Activated CD4-positive, alpha-beta memory T cell treated with anti-CD3 and anti-CD28 coated beads for 36 hours (primary cell): ENCODE measurements at regions not wholly inside any gene's neighbourhood (a gene's known extent, or its start where the extent isn't known, plus 50 kb on each side); places are given as distances from the start of the nearest gene placed in this dataset.
"Not testable (repeated sequence)": the region's sequence is repeated elsewhere in the genome, so short reads cannot be mapped to it uniquely, and the experiment has no call there.

Source experiments
- CTCF ChIA-PET: fragments of 350-600 bp; sonication (Branson Sonifier 250); formaldehyde crosslinking; loops from one replicate; lab custom pipeline; 2021; ENCODE audit warnings: antibody characterized with exemption, inconsistent platforms; lab: Charles Lee
- POLR2A ChIA-PET: fragments of 350-600 bp; sonication (Branson Sonifier 250); formaldehyde crosslinking; loops from one replicate; lab custom pipeline; 2021; ENCODE audit warnings: antibody characterized with exemption; lab: Charles Lee
- DNase-seq: peaks from one replicate; pipeline ENCODE4 v3.0.0-alpha.2; 2020
- H3K27ac Mint-ChIP-seq: one replicate; pipeline ENCODE4 v1.8.0; 2021; ENCODE audit warnings: mixed read lengths
- H3K27me3 Mint-ChIP-seq: one replicate; pipeline ENCODE4 v1.8.0; 2021; ENCODE audit warnings: mixed read lengths
- H3K36me3 Mint-ChIP-seq: one replicate; pipeline ENCODE4 v1.8.0; 2021; ENCODE audit warnings: mixed read lengths
- H3K4me1 Mint-ChIP-seq: one replicate; pipeline ENCODE4 v1.8.0; 2021; ENCODE audit warnings: low read depth, mixed read lengths
- H3K4me3 Mint-ChIP-seq: one replicate; pipeline ENCODE4 v1.8.0; 2021; ENCODE audit warnings: mild to moderate bottlenecking, mixed read lengths
- H3K9me3 Mint-ChIP-seq: one replicate; pipeline ENCODE4 v1.8.0; 2021; ENCODE audit warnings: mixed read lengths
- intact Hi-C: fragments of 100-400 bp; cut with micrococcal nuclease; formaldehyde crosslinking; loops from one replicate; pipeline ENCODE4 v1.15.1; 2023

GRCh38 chr17:16866841-16867240 lies 105.1 kb downstream of the TNFRSF13B start:
- intact Hi-C loops, H3K4me3 Mint-ChIP-seq: not testable (repeated sequence)

DNA sequence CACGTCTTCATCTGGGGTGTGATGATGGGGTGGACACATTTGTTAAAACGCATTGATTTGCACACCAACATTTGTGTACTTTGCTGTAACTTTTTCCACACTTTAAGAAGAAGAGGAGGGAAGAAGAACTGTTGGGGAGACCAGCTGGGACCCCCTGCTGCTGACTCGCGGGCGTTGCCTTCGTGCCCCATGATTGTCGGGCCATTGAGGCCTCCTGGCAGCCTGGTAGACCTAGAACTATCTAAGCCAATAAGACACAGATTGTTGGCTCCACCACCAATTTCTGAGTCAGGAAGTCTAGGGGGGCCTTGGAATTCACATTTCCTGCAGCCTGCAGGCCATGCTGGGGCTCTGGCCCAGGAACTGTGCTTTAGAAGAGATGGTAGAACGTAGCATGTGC lies 105.5 kb downstream of the TNFRSF13B start:
- POLR2A ChIA-PET = no interaction called here
- DNase-seq = no peak
- Mint-ChIP-seq H3K4me1 (no peaks in the 10 kb centered on the region), H3K27ac (no peak overlapping the region), H3K36me3 (no peaks in the 10 kb centered on the region), H3K27me3 (peaks cover 1% of the 10 kb centered on the region), H3K9me3 (no peaks in the 10 kb centered on the region), H3K4me3 (no peak overlapping the region)
- intact Hi-C loops = no loop called here
- CTCF ChIA-PET = no interaction called here

More at GRCh38 chr17:16866841-16867240, 105.1 kb downstream of the TNFRSF13B start:
- POLR2A ChIA-PET, H3K9me3 Mint-ChIP-seq, H3K27me3 Mint-ChIP-seq, H3K27ac Mint-ChIP-seq, H3K36me3 Mint-ChIP-seq, H3K4me1 Mint-ChIP-seq, CTCF ChIA-PET, DNase-seq: not testable (repeated sequence)

GRCh38 chr17:16865704-16866103 lies 106.2 kb downstream of the TNFRSF13B start:
- DNase-seq, H3K4me3 Mint-ChIP-seq, H3K4me1 Mint-ChIP-seq, H3K36me3 Mint-ChIP-seq, H3K27ac Mint-ChIP-seq, H3K27me3 Mint-ChIP-seq, intact Hi-C loops, H3K9me3 Mint-ChIP-seq, POLR2A ChIA-PET, CTCF ChIA-PET: not testable (repeated sequence)

DNA sequence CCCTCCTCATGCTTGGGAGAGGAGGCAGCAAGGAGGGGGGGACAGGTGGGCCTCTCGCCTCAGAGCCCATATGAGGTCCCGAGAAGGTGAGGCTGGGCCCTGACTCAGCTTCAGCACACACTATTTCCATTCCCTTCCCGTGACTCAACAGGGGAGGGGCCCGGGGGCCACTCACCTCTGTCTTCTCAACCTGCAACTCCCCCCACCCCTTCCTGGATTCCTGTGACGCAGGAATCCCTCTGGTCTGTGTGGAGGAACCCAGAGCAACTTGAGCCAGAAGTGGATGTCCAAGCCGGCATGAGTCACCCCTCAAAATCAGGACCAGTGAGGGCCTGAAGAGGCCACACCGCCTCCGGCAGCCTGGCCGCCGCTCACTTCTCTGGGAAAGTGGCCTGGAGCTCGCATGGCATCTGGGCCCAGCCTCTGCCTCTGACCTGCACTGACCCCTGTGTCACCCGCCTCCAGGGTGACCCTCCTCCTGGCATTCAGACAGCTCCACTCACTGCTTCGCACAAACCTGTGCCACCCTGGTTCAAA lies 106.8 kb downstream of the TNFRSF13B start:
- intact Hi-C loops, H3K9me3 Mint-ChIP-seq, H3K4me3 Mint-ChIP-seq, H3K4me1 Mint-ChIP-seq, H3K27me3 Mint-ChIP-seq, POLR2A ChIA-PET, H3K36me3 Mint-ChIP-seq, DNase-seq, H3K27ac Mint-ChIP-seq, CTCF ChIA-PET: not testable (repeated sequence)

DNA sequence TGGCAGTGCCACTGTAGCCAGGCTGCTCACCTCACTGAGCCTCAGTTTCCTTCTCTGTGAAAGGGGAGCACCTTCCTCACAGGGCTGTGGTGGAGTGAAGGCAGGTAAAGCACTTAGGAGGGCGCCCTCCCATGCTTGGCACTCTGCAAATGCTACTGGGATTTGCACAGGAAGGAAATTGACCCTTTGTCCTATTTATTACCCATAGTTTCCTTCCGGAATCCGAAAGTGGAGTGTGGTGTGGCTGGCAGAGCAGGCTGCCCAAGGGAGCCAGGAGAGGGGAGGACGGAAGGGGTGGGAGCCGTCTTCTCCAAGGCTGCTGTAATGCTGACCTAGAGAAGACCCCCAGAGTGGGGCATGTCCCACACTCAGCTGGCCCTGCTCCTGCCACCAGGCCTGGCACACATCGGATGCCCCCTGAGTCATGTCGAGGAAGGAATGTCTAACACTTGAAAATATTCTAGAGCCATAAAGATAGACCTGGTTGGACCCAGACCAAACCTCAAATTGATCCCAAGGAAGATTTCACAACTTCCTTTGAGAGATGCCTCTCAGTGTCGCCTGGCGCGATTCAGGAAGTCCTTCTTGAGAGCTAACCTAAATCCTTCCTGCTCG lies 107.3 kb downstream of the TNFRSF13B start:
- H3K4me1 Mint-ChIP-seq, DNase-seq, H3K27ac Mint-ChIP-seq, intact Hi-C loops, POLR2A ChIA-PET, H3K27me3 Mint-ChIP-seq, H3K36me3 Mint-ChIP-seq, H3K4me3 Mint-ChIP-seq, H3K9me3 Mint-ChIP-seq, CTCF ChIA-PET: not testable (repeated sequence)

- H3K27ac Mint-ChIP-seq, CTCF ChIA-PET: not testable (repeated sequence)
Measured at GRCh38 chr17:16861152-16861551, 110.8 kb downstream of the TNFRSF13B start.

GRCh38 chr17:16860467-16860866 lies 111.5 kb downstream of the TNFRSF13B start:
- H3K4me3 Mint-ChIP-seq, intact Hi-C loops, H3K4me1 Mint-ChIP-seq, CTCF ChIA-PET, H3K9me3 Mint-ChIP-seq, DNase-seq, POLR2A ChIA-PET, H3K27ac Mint-ChIP-seq, H3K36me3 Mint-ChIP-seq, H3K27me3 Mint-ChIP-seq: not testable (repeated sequence)

More at GRCh38 chr17:16861152-16861551, 110.8 kb downstream of the TNFRSF13B start:
- DNase-seq, H3K4me1 Mint-ChIP-seq, POLR2A ChIA-PET, H3K9me3 Mint-ChIP-seq, H3K36me3 Mint-ChIP-seq, intact Hi-C loops, H3K4me3 Mint-ChIP-seq, H3K27me3 Mint-ChIP-seq: not testable (repeated sequence)

- DNase-seq, H3K9me3 Mint-ChIP-seq, POLR2A ChIA-PET, intact Hi-C loops, H3K27me3 Mint-ChIP-seq, H3K27ac Mint-ChIP-seq, H3K4me1 Mint-ChIP-seq, H3K36me3 Mint-ChIP-seq, CTCF ChIA-PET, H3K4me3 Mint-ChIP-seq: not testable (repeated sequence)
Measured at GRCh38 chr17:16859515-16859914, 112.4 kb downstream of the TNFRSF13B start.

DNA sequence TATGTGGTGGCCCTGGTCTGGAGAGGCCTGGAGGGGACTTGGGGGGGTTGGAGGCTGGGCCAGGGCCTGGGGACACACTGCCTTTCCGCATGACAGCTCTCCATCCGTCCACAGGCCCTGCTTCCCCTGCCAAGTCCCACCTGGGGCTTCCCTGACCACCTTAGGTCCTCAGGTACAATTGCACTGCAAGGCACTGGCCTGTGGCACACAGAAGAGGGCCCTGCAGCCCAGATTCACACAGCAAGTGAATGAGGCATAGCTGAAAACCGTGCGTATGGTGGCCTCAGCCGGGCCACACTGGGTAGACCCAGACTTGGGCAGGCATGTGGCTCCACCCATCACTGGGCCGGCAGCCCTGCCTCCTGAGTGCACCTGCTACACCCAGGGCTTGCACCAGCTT lies 114.2 kb downstream of the TNFRSF13B start:
- CTCF ChIA-PET, intact Hi-C loops, H3K27ac Mint-ChIP-seq, POLR2A ChIA-PET, H3K4me1 Mint-ChIP-seq, H3K27me3 Mint-ChIP-seq, DNase-seq, H3K9me3 Mint-ChIP-seq, H3K4me3 Mint-ChIP-seq, H3K36me3 Mint-ChIP-seq: not testable (repeated sequence)

DNA sequence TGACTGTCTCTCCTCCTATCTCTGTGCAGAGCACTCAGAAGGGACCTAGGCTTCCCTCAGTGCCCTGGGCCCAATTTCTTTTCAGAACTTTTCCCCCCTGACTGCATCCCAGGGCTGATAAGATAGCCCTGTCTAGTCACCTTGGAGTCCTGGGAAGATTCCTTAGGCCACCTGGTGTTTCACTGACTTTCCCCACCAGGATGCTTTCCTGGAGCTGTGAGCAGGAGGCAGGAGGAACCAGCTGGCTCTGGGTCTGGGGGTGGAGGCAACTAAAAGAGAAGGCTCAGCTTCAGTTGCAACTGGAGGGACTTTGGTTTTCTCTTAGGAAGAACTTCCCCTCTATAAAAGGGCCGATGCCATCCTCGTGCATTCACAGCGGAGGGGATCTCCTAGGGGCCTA lies 115.1 kb downstream of the TNFRSF13B start:
- H3K9me3 Mint-ChIP-seq, H3K27me3 Mint-ChIP-seq, intact Hi-C loops, CTCF ChIA-PET, H3K4me3 Mint-ChIP-seq, H3K4me1 Mint-ChIP-seq, H3K36me3 Mint-ChIP-seq, H3K27ac Mint-ChIP-seq, DNase-seq, POLR2A ChIA-PET: not testable (repeated sequence)

DNA sequence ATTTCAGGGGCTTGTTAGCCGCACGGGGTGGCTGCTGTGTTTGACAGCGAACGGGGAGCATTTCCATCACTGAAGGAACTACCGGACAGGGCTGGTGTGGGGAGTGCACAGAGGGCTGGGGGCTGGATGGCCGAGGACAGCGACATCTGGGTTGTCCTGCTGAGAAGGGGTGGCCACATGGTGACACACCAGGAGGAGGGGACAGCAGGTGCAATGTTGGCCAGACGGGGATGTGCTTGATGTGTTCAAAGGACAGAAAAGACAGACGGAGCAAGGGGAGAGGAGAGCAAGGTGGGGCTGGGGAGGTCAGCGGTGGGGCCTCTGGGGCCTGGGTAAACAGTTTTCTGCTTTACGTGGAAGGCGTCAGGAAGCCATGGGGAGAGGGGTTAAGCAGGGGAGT lies 115.7 kb downstream of the TNFRSF13B start:
- H3K4me1 Mint-ChIP-seq, POLR2A ChIA-PET, H3K27ac Mint-ChIP-seq, H3K9me3 Mint-ChIP-seq, H3K36me3 Mint-ChIP-seq, intact Hi-C loops, CTCF ChIA-PET, H3K4me3 Mint-ChIP-seq, DNase-seq, H3K27me3 Mint-ChIP-seq: not testable (repeated sequence)

- H3K27ac Mint-ChIP-seq, H3K4me1 Mint-ChIP-seq, H3K9me3 Mint-ChIP-seq, H3K36me3 Mint-ChIP-seq, DNase-seq, POLR2A ChIA-PET, CTCF ChIA-PET, intact Hi-C loops, H3K27me3 Mint-ChIP-seq, H3K4me3 Mint-ChIP-seq: not testable (repeated sequence)
Measured at GRCh38 chr17:16854636-16855035, 117.3 kb downstream of the TNFRSF13B start.

DNA sequence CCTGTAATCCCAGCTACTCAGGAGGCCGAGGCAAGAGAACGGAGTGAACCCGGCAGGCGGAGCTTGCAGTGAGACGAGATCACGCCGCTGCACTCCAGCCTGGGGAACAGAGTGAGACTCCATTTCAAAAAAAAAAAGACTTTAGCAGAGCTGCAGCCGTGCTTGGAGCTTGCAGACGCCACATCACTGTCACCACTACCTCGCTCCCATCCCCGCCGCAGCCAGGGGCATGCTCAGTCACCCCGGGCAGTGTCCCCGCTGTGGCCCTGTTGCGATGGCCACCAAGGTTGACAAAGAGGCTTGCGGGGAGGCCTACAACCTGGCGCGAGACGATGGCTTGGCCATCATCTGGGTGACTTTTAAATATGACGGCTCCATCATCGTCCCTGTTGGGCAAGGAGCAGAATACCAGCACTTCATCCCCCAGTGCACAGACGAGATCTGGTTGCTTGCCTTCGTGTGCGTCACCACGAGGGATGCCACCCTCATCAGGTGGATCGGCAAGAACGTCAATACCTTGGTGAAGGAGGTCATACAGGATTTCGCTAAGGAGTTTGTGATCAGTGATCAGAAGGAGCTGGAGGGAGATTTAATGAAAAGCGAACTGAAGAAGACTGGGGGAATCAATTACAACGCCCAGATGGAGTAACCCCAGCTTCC lies 118.1 kb downstream of the TNFRSF13B start:
- no peaks in the 10 kb centered on the region for H3K27me3 Mint-ChIP-seq
- ChIA-PET POLR2A (no interaction called here), CTCF (no interaction called here)
- H3K4me3 Mint-ChIP-seq = no peak overlapping the region
- H3K9me3 Mint-ChIP-seq = no peaks in the 10 kb centered on the region
- DNase-seq = no peak
- no peaks in the 10 kb centered on the region for H3K36me3 Mint-ChIP-seq
- intact Hi-C loops = no loop called here
- no peaks in the 10 kb centered on the region for H3K4me1 Mint-ChIP-seq
- H3K27ac Mint-ChIP-seq = no peak overlapping the region
